ENCODE measurements at regions not wholly inside any gene's neighbourhood (a gene's known extent, or its start where the extent isn't known, plus 50 kb on each side); places are given as distances from the start of the nearest gene placed in this dataset.

GRCh38 chr6:86122086-86122485 is 479.4 kb upstream of the SYNCRIP start:
- TF ChIP-seq L3MBTL2 (conservative IDR thresholded peaks at IDR 0.05) (no peak), ELF4 (IDR thresholded peaks at IDR 0.05) (no peak), FOXA1 (IDR thresholded peaks at IDR 0.05) (no peak), FOXM1 (IDR thresholded peaks at IDR 0.05; ENCODE audit: borderline replicate concordance) (no peak), BHLHE40 (IDR thresholded peaks at IDR 0.05; ENCODE audit: borderline replicate concordance) (no peak), LEF1 (IDR thresholded peaks at IDR 0.05; ENCODE audit: borderline replicate concordance) (no peak), TARDBP (IDR thresholded peaks at IDR 0.05) (no peak), PKNOX1 (IDR thresholded peaks at IDR 0.05) (no peak), HDGF (IDR thresholded peaks at IDR 0.05; ENCODE audit: borderline replicate concordance) (no peak), SUZ12 (IDR thresholded peaks at IDR 0.05) (no peak), FOXK2 (IDR thresholded peaks at IDR 0.05) (no peak)

Measured in HEK293T (cell line).